ENCODE measurements at regions not wholly inside any gene's neighbourhood (a gene's known extent, or its start where the extent isn't known, plus 50 kb on each side); places are given as distances from the start of the nearest gene placed in this dataset.
"Not testable (repeated sequence)": the region's sequence is repeated elsewhere in the genome, so short reads cannot be mapped to it uniquely, and the experiment has no call there.

GRCh38 chr14:83044001-83044400 lies 1510.3 kb upstream of the SEL1L start:
- DNase-seq (ENCODE audit: insufficient read length, low spot score) (no peak), FAIRE-seq (no peak)
- no peak for TF ChIP-seq TAF1 (IDR thresholded peaks at IDR 0.05; ENCODE audit: low read depth, low read length)
- TF ChIP-seq POLR2A (IDR thresholded peaks at IDR 0.05; ENCODE audit: low read depth, low read length): no peak
- TF ChIP-seq POLR2AphosphoS5 (IDR thresholded peaks at IDR 0.05; ENCODE audit: low read depth, low read length): no peak
- TF ChIP-seq SPI1 (IDR thresholded peaks at IDR 0.05; ENCODE audit: low read depth, low read length): no peak
- no peak for TF ChIP-seq PAX5 (IDR thresholded peaks at IDR 0.05; ENCODE audit: insufficient read depth, low read length, severe bottlenecking)
- no peak for TF ChIP-seq POU2F2 (IDR thresholded peaks at IDR 0.05; ENCODE audit: low read depth, low read length)

- FAIRE-seq (no peak), DNase-seq (ENCODE audit: insufficient read length, low spot score) (no peak)
- no peak for TF ChIP-seq SPI1 (IDR thresholded peaks at IDR 0.05; ENCODE audit: low read depth, low read length)
- no peak for TF ChIP-seq POU2F2 (IDR thresholded peaks at IDR 0.05; ENCODE audit: low read depth, low read length)
- no peak for TF ChIP-seq TAF1 (IDR thresholded peaks at IDR 0.05; ENCODE audit: low read depth, low read length)
- TF ChIP-seq PAX5 (IDR thresholded peaks at IDR 0.05; ENCODE audit: insufficient read depth, low read length, severe bottlenecking): no peak
- TF ChIP-seq POLR2AphosphoS5 (IDR thresholded peaks at IDR 0.05; ENCODE audit: low read depth, low read length): no peak
- TF ChIP-seq POLR2A (IDR thresholded peaks at IDR 0.05; ENCODE audit: low read depth, low read length): no peak
Observed at GRCh38 chr14:83047059-83047830, 1513.6 kb upstream of the SEL1L start.

- FAIRE-seq: no peak
- DNase-seq (ENCODE audit: insufficient read length, low spot score): no peak
Observed at GRCh38 chr14:83053022-83053710, 1519.5 kb upstream of the SEL1L start.

GRCh38 chr14:83058068-83058467 lies 1524.4 kb upstream of the SEL1L start:
- FAIRE-seq (no peak), DNase-seq (ENCODE audit: insufficient read length, low spot score) (no peak)
- no peak for TF ChIP-seq POLR2AphosphoS5 (IDR thresholded peaks at IDR 0.05; ENCODE audit: low read depth, low read length)
- no peak for TF ChIP-seq POLR2A (IDR thresholded peaks at IDR 0.05; ENCODE audit: low read depth, low read length)
- TF ChIP-seq POU2F2 (IDR thresholded peaks at IDR 0.05; ENCODE audit: low read depth, low read length): no peak
- TF ChIP-seq TAF1 (IDR thresholded peaks at IDR 0.05; ENCODE audit: low read depth, low read length): no peak

More at GRCh38 chr14:83053022-83053710, 1519.5 kb upstream of the SEL1L start:
- TF ChIP-seq POU2F2 (IDR thresholded peaks at IDR 0.05; ENCODE audit: low read depth, low read length) (no peak), POLR2AphosphoS5 (IDR thresholded peaks at IDR 0.05; ENCODE audit: low read depth, low read length) (no peak)

- FAIRE-seq: peak; percentile 84
- no peak for DNase-seq (ENCODE audit: insufficient read length, low spot score)
- no peak for TF ChIP-seq POU2F2 (IDR thresholded peaks at IDR 0.05; ENCODE audit: low read depth, low read length)
- no peak for TF ChIP-seq POLR2A (IDR thresholded peaks at IDR 0.05; ENCODE audit: low read depth, low read length)
Observed at GRCh38 chr14:83071888-83072501, 1538.3 kb upstream of the SEL1L start.

GRCh38 chr14:83085136-83085535 lies 1551.5 kb upstream of the SEL1L start:
- no peak for FAIRE-seq
- TF ChIP-seq POLR2AphosphoS5 (IDR thresholded peaks at IDR 0.05; ENCODE audit: low read depth, low read length): no peak
- no peak for TF ChIP-seq SPI1 (IDR thresholded peaks at IDR 0.05; ENCODE audit: low read depth, low read length)
- TF ChIP-seq POU2F2 (IDR thresholded peaks at IDR 0.05; ENCODE audit: low read depth, low read length): no peak
- no peak for DNase-seq (ENCODE audit: insufficient read length, low spot score)

GRCh38 chr14:83085725-83086124 lies 1552.1 kb upstream of the SEL1L start:
- TF ChIP-seq POLR2AphosphoS5 (IDR thresholded peaks at IDR 0.05; ENCODE audit: low read depth, low read length): no peak
- no peak for TF ChIP-seq POLR2A (IDR thresholded peaks at IDR 0.05; ENCODE audit: low read depth, low read length)
- TF ChIP-seq POU2F2 (IDR thresholded peaks at IDR 0.05; ENCODE audit: low read depth, low read length): no peak
- no peak for TF ChIP-seq SPI1 (IDR thresholded peaks at IDR 0.05; ENCODE audit: low read depth, low read length)
- no peak for TF ChIP-seq TAF1 (IDR thresholded peaks at IDR 0.05; ENCODE audit: low read depth, low read length)
- no peak for TF ChIP-seq PAX5 (IDR thresholded peaks at IDR 0.05; ENCODE audit: insufficient read depth, low read length, severe bottlenecking)
- DNase-seq (ENCODE audit: insufficient read length, low spot score): no peak
- no peak for FAIRE-seq

GRCh38 chr14:83091991-83092956 lies 1558.6 kb upstream of the SEL1L start:
- FAIRE-seq: not testable (repeated sequence)

GRCh38 chr14:83096092-83096491 lies 1562.4 kb upstream of the SEL1L start:
- FAIRE-seq: no peak
- TF ChIP-seq SPI1 (IDR thresholded peaks at IDR 0.05; ENCODE audit: low read depth, low read length): no peak
- TF ChIP-seq TAF1 (IDR thresholded peaks at IDR 0.05; ENCODE audit: low read depth, low read length): no peak
- no peak for TF ChIP-seq POLR2AphosphoS5 (IDR thresholded peaks at IDR 0.05; ENCODE audit: low read depth, low read length)
- no peak for TF ChIP-seq PAX5 (IDR thresholded peaks at IDR 0.05; ENCODE audit: insufficient read depth, low read length, severe bottlenecking)
- no peak for TF ChIP-seq POU2F2 (IDR thresholded peaks at IDR 0.05; ENCODE audit: low read depth, low read length)
- TF ChIP-seq POLR2A (IDR thresholded peaks at IDR 0.05; ENCODE audit: low read depth, low read length): no peak
- no peak for DNase-seq (ENCODE audit: insufficient read length, low spot score)

More at GRCh38 chr14:83091991-83092956, 1558.6 kb upstream of the SEL1L start:
- DNase-seq (ENCODE audit: insufficient read length, low spot score): not testable (repeated sequence)

Measured in GM12891 (cell line).